HEK293 (cell line): ENCODE measurements at regions not wholly inside any gene's neighbourhood (a gene's known extent, or its start where the extent isn't known, plus 50 kb on each side); places are given as distances from the start of the nearest gene placed in this dataset.

Experiments
- CTCF ChIA-PET: fragments of 350-600 bp; formaldehyde crosslinking; extraction: SDS; loops from one replicate; lab custom pipeline; 2021; ENCODE audit warnings: antibody characterized with exemption; lab: Yijun Ruan, JAX
- POLR2A ChIA-PET: fragments of 300-600 bp; formaldehyde crosslinking; extraction: SDS; loops from one replicate; lab custom pipeline; 2020; ENCODE audit warnings: antibody characterized with exemption, inconsistent platforms; lab: Yijun Ruan, JAX
- H3K27ac ChIP-seq: fragments of 200-500 bp; sonication (Bioruptor generic); 2 replicates; pipeline ENCODE4 v1.5.1; 2014; ENCODE audit warnings: low read depth, low read length, control low read depth, inconsistent platforms; ENCODE audit errors: extremely low read depth
- H3K36me3 ChIP-seq, 2 experiments: fragments of 200-500 bp in 1 of 2; sonication (Bioruptor generic) in 1 of 2; 1 replicate in 1 of 2; 2 replicates in 1 of 2; pipeline ENCODE4 v1.5.1; 2014 to 2017; ENCODE audit warnings: inconsistent platforms in 2 of 2, low read length in 2 of 2; ENCODE audit not compliant: control insufficient read depth in 2 of 2, insufficient read depth in 1 of 2
- H3K4me1 ChIP-seq: fragments of 200-500 bp; sonication (Bioruptor generic); 2 replicates; pipeline ENCODE4 v1.5.1; 2014; ENCODE audit warnings: mild to moderate bottlenecking, low read length, inconsistent platforms; ENCODE audit not compliant: control insufficient read depth, insufficient read depth
- H3K4me3 ChIP-seq: 2 replicates; pipeline ENCODE4 v1.5.1; 2011; ENCODE audit warnings: low read depth, mild to moderate bottlenecking, control low read depth, low read length, moderate library complexity
- H3K9me3 ChIP-seq: fragments of 200-500 bp; sonication (Bioruptor generic); 2 replicates; pipeline ENCODE4 v1.5.1; 2014; ENCODE audit warnings: low read depth, low read length, inconsistent platforms; ENCODE audit not compliant: control insufficient read depth, insufficient read depth
- KLF1 ChIP-seq: fragments of 450-650 bp; formaldehyde crosslinking; IDR thresholded peaks from 2 replicates; pipeline ENCODE4 v1.5.1; 2016; ENCODE audit warnings: missing biosample characterization, missing genetic modification characterization
- KLF10 ChIP-seq: fragments of 450-650 bp; IDR thresholded peaks from 2 replicates; pipeline ENCODE4 v1.5.1; 2018; ENCODE audit warnings: missing biosample characterization, mild to moderate bottlenecking, missing genetic modification characterization
- OSR2 ChIP-seq: fragments of 450-650 bp; formaldehyde crosslinking; IDR thresholded peaks from 2 replicates; pipeline ENCODE4 v1.5.1; 2016; ENCODE audit warnings: missing biosample characterization, missing genetic modification characterization
- YY2 ChIP-seq: fragments of 450-650 bp; formaldehyde crosslinking; IDR thresholded peaks from 2 replicates; pipeline ENCODE4 v1.5.1; 2016; ENCODE audit warnings: missing biosample characterization, missing genetic modification characterization
- ZNF2 ChIP-seq: fragments of 450-650 bp; formaldehyde crosslinking; IDR thresholded peaks from 2 replicates; pipeline ENCODE4 v1.5.1; 2016; ENCODE audit warnings: missing biosample characterization, missing genetic modification characterization
- ZNF24 ChIP-seq: fragments of 450-650 bp; formaldehyde crosslinking; IDR thresholded peaks from 2 replicates; pipeline ENCODE4 v1.5.1; 2016; ENCODE audit warnings: missing biosample characterization, missing genetic modification characterization
- ZNF513 ChIP-seq: fragments of 450-650 bp; IDR thresholded peaks from 2 replicates; pipeline ENCODE4 v1.5.1; 2018; ENCODE audit warnings: missing biosample characterization, missing genetic modification characterization
- ZNF600 ChIP-seq: fragments of 450-650 bp; formaldehyde crosslinking; IDR thresholded peaks from 2 replicates; pipeline ENCODE4 v1.5.1; 2016; ENCODE audit warnings: missing biosample characterization, missing genetic modification characterization
- ZNF660 ChIP-seq: fragments of 450-650 bp; IDR thresholded peaks from 2 replicates; pipeline ENCODE4 v1.5.1; 2018; ENCODE audit warnings: missing biosample characterization, mild to moderate bottlenecking, missing genetic modification characterization
- ZNF777 ChIP-seq: fragments of 450-650 bp; formaldehyde crosslinking; IDR thresholded peaks from 2 replicates; pipeline ENCODE4 v1.5.1; 2017; ENCODE audit warnings: missing biosample characterization, missing genetic modification characterization, borderline replicate concordance
- ZNF792 ChIP-seq: fragments of 450-650 bp; formaldehyde crosslinking; IDR thresholded peaks from 2 replicates; pipeline ENCODE4 v1.5.1; 2016; ENCODE audit warnings: missing biosample characterization, missing genetic modification characterization
- ZNF830 ChIP-seq: fragments of 450-650 bp; IDR thresholded peaks from 2 replicates; pipeline ENCODE4 v1.5.0; 2018; ENCODE audit warnings: missing biosample characterization, missing genetic modification characterization, low read depth, mild to moderate bottlenecking, moderate library complexity
- TF ChIP-seq, protein P1 (sequence below): fragments of 450-650 bp; formaldehyde crosslinking; IDR thresholded peaks from 2 replicates; pipeline ENCODE4 v1.5.1; 2016; ENCODE audit warnings: missing biosample characterization, missing genetic modification characterization
- TF ChIP-seq, protein P2 (sequence below): fragments of 450-650 bp; formaldehyde crosslinking; IDR thresholded peaks from 2 replicates; pipeline ENCODE4 v1.5.1; 2016; ENCODE audit warnings: missing biosample characterization, missing genetic modification characterization
- TF ChIP-seq, protein P3 (sequence below): fragments of 450-650 bp; formaldehyde crosslinking; IDR thresholded peaks from 2 replicates; pipeline ENCODE4 v1.5.1; 2016; ENCODE audit warnings: missing biosample characterization, missing genetic modification characterization

GRCh38 chr3:31361371-31362273 is 171.1 kb upstream of the STT3B start (continued):
- TF ChIP-seq, protein P1, sequence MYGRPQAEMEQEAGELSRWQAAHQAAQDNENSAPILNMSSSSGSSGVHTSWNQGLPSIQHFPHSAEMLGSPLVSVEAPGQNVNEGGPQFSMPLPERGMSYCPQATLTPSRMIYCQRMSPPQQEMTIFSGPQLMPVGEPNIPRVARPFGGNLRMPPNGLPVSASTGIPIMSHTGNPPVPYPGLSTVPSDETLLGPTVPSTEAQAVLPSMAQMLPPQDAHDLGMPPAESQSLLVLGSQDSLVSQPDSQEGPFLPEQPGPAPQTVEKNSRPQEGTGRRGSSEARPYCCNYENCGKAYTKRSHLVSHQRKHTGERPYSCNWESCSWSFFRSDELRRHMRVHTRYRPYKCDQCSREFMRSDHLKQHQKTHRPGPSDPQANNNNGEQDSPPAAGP (tag by site-specific recombination) = no peak
- TF ChIP-seq OSR2 (tag by site-specific recombination) (no peak), YY2 (tag by site-specific recombination) (no peak), ZNF600 (tag by site-specific recombination) (no peak), ZNF2 (tag by site-specific recombination) (no peak)

GRCh38 chr3:31364188-31364587 is 168.5 kb upstream of the STT3B start:
- POLR2A ChIA-PET = no interaction called here
- Histone ChIP-seq H3K4me1 (no peaks in the 10 kb centered on the region), H3K36me3 (no peaks in the 10 kb centered on the region), H3K4me3 (no peak overlapping the region)
- CTCF ChIA-PET = interaction anchor here (0.7 kb wide), 2 partner anchors 542 to 614 kb away, joined by 4 read pairs; no protein-coding TSS in a partner anchor
- TF ChIP-seq OSR2 (tag by site-specific recombination) = no peak
- TF ChIP-seq ZNF830 (tag by site-specific recombination) = no peak
- TF ChIP-seq KLF10 (tag by site-specific recombination) = no peak
- TF ChIP-seq, protein P2, sequence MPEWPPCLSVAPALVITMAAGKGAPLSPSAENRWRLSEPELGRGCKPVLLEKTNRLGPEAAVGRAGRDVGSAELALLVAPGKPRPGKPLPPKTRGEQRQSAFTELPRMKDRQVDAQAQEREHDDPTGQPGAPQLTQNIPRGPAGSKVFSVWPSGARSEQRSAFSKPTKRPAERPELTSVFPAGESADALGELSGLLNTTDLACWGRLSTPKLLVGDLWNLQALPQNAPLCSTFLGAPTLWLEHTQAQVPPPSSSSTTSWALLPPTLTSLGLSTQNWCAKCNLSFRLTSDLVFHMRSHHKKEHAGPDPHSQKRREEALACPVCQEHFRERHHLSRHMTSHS (tag by site-specific recombination) = no peak
- TF ChIP-seq, all 188 proteins: peak for 0
- Histone ChIP-seq H3K9me3 (no peaks in the 10 kb centered on the region), H3K27ac (no peak overlapping the region)

- no peak overlapping the region for H3K4me3 ChIP-seq
These were observed 168.0 kb upstream of the STT3B start for GRCh38 chr3:31364711-31365110.

More at GRCh38 chr3:31364711-31365110, 168.0 kb upstream of the STT3B start:
- H3K4me1 ChIP-seq = no peaks in the 10 kb centered on the region
- H3K9me3 ChIP-seq = no peaks in the 10 kb centered on the region
- POLR2A ChIA-PET = no interaction called here
- no peak overlapping the region for H3K27ac ChIP-seq
- CTCF ChIA-PET = interaction anchor here (0.7 kb wide), 2 partner anchors 543 to 614 kb away, joined by 4 read pairs; no protein-coding TSS in a partner anchor
- no peaks in the 10 kb centered on the region for H3K36me3 ChIP-seq
- TF ChIP-seq ZNF513 (tag by site-specific recombination) = no peak
- TF ChIP-seq, protein P3, sequence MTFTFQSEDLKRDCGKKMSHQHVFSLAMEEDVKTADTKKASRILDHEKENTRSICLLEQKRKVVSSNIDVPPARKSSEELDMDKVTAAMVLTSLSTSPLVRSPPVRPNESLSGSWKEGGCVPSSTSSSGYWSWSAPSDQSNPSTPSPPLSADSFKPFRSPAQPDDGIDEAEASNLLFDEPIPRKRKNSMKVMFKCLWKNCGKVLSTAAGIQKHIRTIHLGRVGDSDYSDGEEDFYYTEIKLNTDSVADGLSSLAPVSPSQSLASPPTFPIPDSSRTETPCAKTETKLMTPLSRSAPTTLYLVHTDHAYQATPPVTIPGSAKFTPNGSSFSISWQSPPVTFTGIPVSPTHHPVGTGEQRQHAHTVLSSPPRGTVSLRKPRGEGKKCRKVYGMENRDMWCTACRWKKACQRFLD (tag by site-specific recombination) = no peak
- TF ChIP-seq YY2 (tag by site-specific recombination) = no peak
- TF ChIP-seq ZNF792 = no peak
- TF ChIP-seq KLF1 = no peak
- no peak for TF ChIP-seq ZNF777 (tag by site-specific recombination)
- TF ChIP-seq ZNF24 (tag by site-specific recombination) = no peak
- no peak for TF ChIP-seq ZNF660 (tag by site-specific recombination)
- TF ChIP-seq, all 188 proteins: peak for 0
